GM18511 (cell line): ENCODE measurements at regions not wholly inside any gene's neighbourhood (a gene's known extent, or its start where the extent isn't known, plus 50 kb on each side); places are given as distances from the start of the nearest gene placed in this dataset.
"Not testable (repeated sequence)": the region's sequence is repeated elsewhere in the genome, so short reads cannot be mapped to it uniquely, and the experiment has no call there.

Experiments used
- ATAC-seq: cut with Tn5 transposase; IDR thresholded peaks from one replicate; pipeline ENCODE4 v1.9.1; 2021; ENCODE audit warnings: mild to moderate bottlenecking, moderate library complexity; ENCODE audit not compliant: unreplicated experiment

GRCh38 chr3:165946360-165946759, 109.1 kb upstream of the BCHE start:
- ATAC-seq: no peak

- ATAC-seq: no peak
Observed at GRCh38 chr3:165938986-165939540, 101.8 kb upstream of the BCHE start.

- ATAC-seq: not testable (repeated sequence)
Observed at GRCh38 chr3:165936081-165936480, 98.9 kb upstream of the BCHE start.

GRCh38 chr3:165924301-165924791, 87.1 kb upstream of the BCHE start:
- not testable (repeated sequence) for ATAC-seq

GRCh38 chr3:165920984-165921383, 83.8 kb upstream of the BCHE start:
- no peak for ATAC-seq

GRCh38 chr3:165919284-165919683, 82.1 kb upstream of the BCHE start:
- ATAC-seq: no peak

GRCh38 chr3:165918657-165918979, 81.4 kb upstream of the BCHE start:
- no peak for ATAC-seq

- not testable (repeated sequence) for ATAC-seq
Observed at GRCh38 chr3:165917938-165918656, 80.9 kb upstream of the BCHE start.

GRCh38 chr3:165915104-165915503, 77.9 kb upstream of the BCHE start:
- not testable (repeated sequence) for ATAC-seq

GRCh38 chr3:165903885-165904630, 66.8 kb upstream of the BCHE start:
- no peak for ATAC-seq

- no peak for ATAC-seq
Observed at GRCh38 chr3:165899066-165899465, 61.8 kb upstream of the BCHE start.

- ATAC-seq: no peak
Observed at GRCh38 chr3:165897137-165897536, 59.9 kb upstream of the BCHE start.

- ATAC-seq: no peak
Observed at GRCh38 chr3:165895919-165896318, 58.7 kb upstream of the BCHE start.

- no peak for ATAC-seq
Observed at GRCh38 chr3:165892565-165892964, 55.3 kb upstream of the BCHE start.
